Activated CD8-positive, alpha-beta T cell treated with anti-CD3 and anti-CD28 coated beads for 36 hours (primary cell): ENCODE measurements at regions not wholly inside any gene's neighbourhood (a gene's known extent, or its start where the extent isn't known, plus 50 kb on each side); places are given as distances from the start of the nearest gene placed in this dataset.

Source experiments
- ATAC-seq: fragments of 200-7000 bp; cut with Tn5 transposase; one replicate; pipeline ENCODE4 v1.10.0; 2021; ENCODE audit warnings: mild to moderate bottlenecking, moderate library complexity
- CTCF ChIA-PET: fragments of 350-600 bp; sonication (Branson Sonifier 250); formaldehyde crosslinking; loops from one replicate; lab custom pipeline; 2021; ENCODE audit warnings: antibody characterized with exemption; lab: Charles Lee
- POLR2A ChIA-PET: fragments of 350-600 bp; sonication (Branson Sonifier 250); formaldehyde crosslinking; loops from one replicate; lab custom pipeline; 2021; ENCODE audit warnings: antibody characterized with exemption; lab: Charles Lee
- DNase-seq: peaks from one replicate; pipeline ENCODE4 v3.0.0-alpha.2; 2020
- H3K27ac Mint-ChIP-seq: one replicate; pipeline ENCODE4 v1.8.0; 2021; ENCODE audit warnings: mild to moderate bottlenecking, mixed read lengths
- H3K27me3 Mint-ChIP-seq: one replicate; pipeline ENCODE4 v1.8.0; 2021; ENCODE audit warnings: mixed read lengths
- H3K36me3 Mint-ChIP-seq: one replicate; pipeline ENCODE4 v1.8.0; 2021; ENCODE audit warnings: low read depth, mixed read lengths
- H3K4me1 Mint-ChIP-seq: one replicate; pipeline ENCODE4 v1.8.0; 2021; ENCODE audit warnings: low read depth, mixed read lengths
- H3K4me3 Mint-ChIP-seq: one replicate; pipeline ENCODE4 v1.8.0; 2021; ENCODE audit warnings: mild to moderate bottlenecking, moderate library complexity, mixed read lengths
- H3K9me3 Mint-ChIP-seq: one replicate; pipeline ENCODE4 v1.8.0; 2021; ENCODE audit warnings: mixed read lengths
- intact Hi-C: fragments of 100-400 bp; cut with micrococcal nuclease; formaldehyde crosslinking; loops from one replicate; pipeline ENCODE4 v1.10.0; 2022
- TF ChIP-seq, protein P1 (sequence below): fragments of 200-600 bp; IDR thresholded peaks from one replicate; pipeline ENCODE4 v1.8.0; 2022; ENCODE audit warnings: antibody characterized with exemption, mild to moderate bottlenecking

DNA sequence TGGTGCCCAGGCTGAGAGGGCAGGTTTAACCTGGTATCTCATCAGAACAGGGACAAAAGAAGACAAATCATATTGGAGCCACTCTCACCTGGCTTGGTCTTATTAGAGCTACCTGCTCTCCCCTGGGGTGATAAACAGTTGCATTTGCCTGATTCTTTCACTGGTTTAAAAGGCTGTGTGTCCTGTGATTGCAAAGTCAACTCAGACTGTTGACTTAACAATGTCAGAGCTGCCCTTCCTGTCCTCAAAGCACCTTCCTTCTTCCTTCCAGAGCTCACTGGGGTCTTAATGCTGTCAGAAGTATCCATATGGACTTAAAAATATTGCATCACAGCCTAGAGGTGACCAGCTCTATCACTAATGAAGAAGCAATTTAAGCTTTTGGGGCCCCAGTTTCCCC is 50.5 kb upstream of the MINAR1 start:
- no peak for ATAC-seq
- Mint-ChIP-seq H3K27me3 (no peaks in the 10 kb centered on the region), H3K4me1 (peaks cover 4% of the 10 kb centered on the region), H3K4me3 (no peak overlapping the region), H3K36me3 (no peaks in the 10 kb centered on the region), H3K27ac (no peak overlapping the region), H3K9me3 (no peaks in the 10 kb centered on the region)
- intact Hi-C loops, result loop anchor here (5.0 kb wide), 2 partner anchors 216 to 611 kb away; no protein-coding TSS in a partner anchor
- ChIA-PET CTCF (interaction anchor here (0.7 to 6.8 kb wide), 31 partner anchors 9 to 861 kb away, joined by 3 to 152 read pairs (median 5); no protein-coding TSS in a partner anchor), POLR2A (no interaction called here)
- TF ChIP-seq, protein P1, sequence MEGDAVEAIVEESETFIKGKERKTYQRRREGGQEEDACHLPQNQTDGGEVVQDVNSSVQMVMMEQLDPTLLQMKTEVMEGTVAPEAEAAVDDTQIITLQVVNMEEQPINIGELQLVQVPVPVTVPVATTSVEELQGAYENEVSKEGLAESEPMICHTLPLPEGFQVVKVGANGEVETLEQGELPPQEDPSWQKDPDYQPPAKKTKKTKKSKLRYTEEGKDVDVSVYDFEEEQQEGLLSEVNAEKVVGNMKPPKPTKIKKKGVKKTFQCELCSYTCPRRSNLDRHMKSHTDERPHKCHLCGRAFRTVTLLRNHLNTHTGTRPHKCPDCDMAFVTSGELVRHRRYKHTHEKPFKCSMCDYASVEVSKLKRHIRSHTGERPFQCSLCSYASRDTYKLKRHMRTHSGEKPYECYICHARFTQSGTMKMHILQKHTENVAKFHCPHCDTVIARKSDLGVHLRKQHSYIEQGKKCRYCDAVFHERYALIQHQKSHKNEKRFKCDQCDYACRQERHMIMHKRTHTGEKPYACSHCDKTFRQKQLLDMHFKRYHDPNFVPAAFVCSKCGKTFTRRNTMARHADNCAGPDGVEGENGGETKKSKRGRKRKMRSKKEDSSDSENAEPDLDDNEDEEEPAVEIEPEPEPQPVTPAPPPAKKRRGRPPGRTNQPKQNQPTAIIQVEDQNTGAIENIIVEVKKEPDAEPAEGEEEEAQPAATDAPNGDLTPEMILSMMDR, result no peak
- no peak for DNase-seq
